ENCODE measurements at regions not wholly inside any gene's neighbourhood (a gene's known extent, or its start where the extent isn't known, plus 50 kb on each side); places are given as distances from the start of the nearest gene placed in this dataset.
"Not testable (repeated sequence)": the region's sequence is repeated elsewhere in the genome, so short reads cannot be mapped to it uniquely, and the experiment has no call there.

- DNase-seq: no peak
Observed at GRCh38 chr2:122244598-122245229, 489.3 kb downstream of the TSN start.

GRCh38 chr2:122249673-122250072 lies 494.2 kb downstream of the TSN start:
- no peak for DNase-seq

GRCh38 chr2:122251158-122251557 lies 495.7 kb downstream of the TSN start:
- no peak for DNase-seq

GRCh38 chr2:122251566-122251965 lies 496.1 kb downstream of the TSN start:
- DNase-seq: no peak

- DNase-seq: no peak
Observed at GRCh38 chr2:122255924-122256323, 500.5 kb downstream of the TSN start.

- DNase-seq: no peak
Observed at GRCh38 chr2:122261911-122262310, 506.5 kb downstream of the TSN start.

- no peak for DNase-seq
Observed at GRCh38 chr2:122263746-122264145, 508.3 kb downstream of the TSN start.

- DNase-seq: no peak
Observed at GRCh38 chr2:122266636-122267035, 511.2 kb downstream of the TSN start.

GRCh38 chr2:122267947-122268346 lies 512.5 kb downstream of the TSN start:
- no peak for DNase-seq

- DNase-seq: no peak
Observed at GRCh38 chr2:122273785-122274419, 518.5 kb downstream of the TSN start.

GRCh38 chr2:122277956-122278355 lies 522.5 kb downstream of the TSN start:
- DNase-seq: no peak

- peak; percentile 87 to 92 for DNase-seq
Observed at GRCh38 chr2:122300758-122301157, 545.3 kb downstream of the TSN start.

GRCh38 chr2:122307763-122308162 lies 552.3 kb downstream of the TSN start:
- DNase-seq: no peak

GRCh38 chr2:122315306-122315705 lies 559.9 kb downstream of the TSN start:
- no peak for DNase-seq

GRCh38 chr2:122319539-122320132 lies 564.2 kb downstream of the TSN start:
- no peak for DNase-seq

GRCh38 chr2:122322815-122323214 lies 567.4 kb downstream of the TSN start:
- DNase-seq: no peak

- DNase-seq: no peak
Observed at GRCh38 chr2:122323927-122324326, 568.5 kb downstream of the TSN start.

GRCh38 chr2:122326471-122326870 lies 571.0 kb downstream of the TSN start:
- DNase-seq: no peak

GRCh38 chr2:122328816-122329215 lies 573.4 kb downstream of the TSN start:
- no peak for DNase-seq

GRCh38 chr2:122329278-122329677 lies 573.8 kb downstream of the TSN start:
- no peak for DNase-seq

GRCh38 chr2:122333932-122334331 lies 578.5 kb downstream of the TSN start:
- DNase-seq: no peak

GRCh38 chr2:122338000-122338399 lies 582.5 kb downstream of the TSN start:
- no peak for DNase-seq

GRCh38 chr2:122340246-122340645 lies 584.8 kb downstream of the TSN start:
- DNase-seq: no peak

- DNase-seq: no peak
Observed at GRCh38 chr2:122341007-122341406, 585.6 kb downstream of the TSN start.

- not testable (repeated sequence) for DNase-seq
Observed at GRCh38 chr2:122352151-122352550, 596.7 kb downstream of the TSN start.
